ENCODE measurements at regions not wholly inside any gene's neighbourhood (a gene's known extent, or its start where the extent isn't known, plus 50 kb on each side); places are given as distances from the start of the nearest gene placed in this dataset.

DNA sequence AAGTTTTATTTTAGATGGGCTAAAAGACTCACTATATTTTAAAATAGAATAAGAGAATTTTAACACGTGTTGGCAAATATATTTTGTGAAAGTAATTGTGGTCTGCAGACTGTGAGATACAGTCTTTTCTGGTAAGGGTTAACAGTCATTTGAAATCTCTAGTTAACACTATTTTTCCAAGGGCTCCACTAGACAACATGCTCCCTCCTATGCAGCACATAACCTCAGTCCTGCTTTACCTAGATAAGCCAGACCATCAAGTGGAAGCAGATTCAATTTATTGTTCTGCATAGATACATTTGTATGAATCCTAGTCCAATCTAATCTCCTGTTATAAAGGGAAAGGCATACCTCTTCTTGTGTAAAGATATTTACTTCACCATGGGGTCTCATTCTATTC, 133.2 kb upstream of the CT83 start:
- TF ChIP-seq ZNF274 (IDR thresholded peaks at IDR 0.05; ENCODE audit: low read depth, low read length) (no peak), YY1 (IDR thresholded peaks at IDR 0.05; ENCODE audit: insufficient read depth, insufficient read length) (no peak)
